H9 (cell line): ENCODE measurements at regions not wholly inside any gene's neighbourhood (a gene's known extent, or its start where the extent isn't known, plus 50 kb on each side); places are given as distances from the start of the nearest gene placed in this dataset.

Experiments used
- DNase-seq: peaks from one replicate; pipeline ENCODE4 v3.0.0-alpha.2; 2017
- H2AFZ ChIP-seq: one replicate; pipeline ENCODE4 v1.6.1; 2013; ENCODE audit warnings: mild to moderate bottlenecking, low read length, control low read depth, moderate library complexity
- H2AK5ac ChIP-seq: 2 replicates; pipeline ENCODE4 v1.6.1; 2013; ENCODE audit warnings: low read length, control low read depth, mixed read lengths; ENCODE audit not compliant: insufficient read length
- H2BK120ac ChIP-seq: one replicate; pipeline ENCODE4 v1.6.1; 2013; ENCODE audit warnings: low read depth, mild to moderate bottlenecking, low read length, control low read depth, inconsistent platforms; ENCODE audit not compliant: poor library complexity, severe bottlenecking
- H2BK12ac ChIP-seq: 2 replicates; pipeline ENCODE4 v1.6.1; 2013; ENCODE audit warnings: low read length, control low read depth, mixed read lengths, low read depth; ENCODE audit not compliant: insufficient read length
- H2BK15ac ChIP-seq: 2 replicates; pipeline ENCODE4 v1.6.1; 2013; ENCODE audit warnings: low read depth, low read length, control low read depth
- H2BK20ac ChIP-seq: one replicate; pipeline ENCODE4 v1.6.1; 2013; ENCODE audit warnings: low read depth, mild to moderate bottlenecking, low read length, control low read depth, inconsistent platforms; ENCODE audit not compliant: poor library complexity, severe bottlenecking
- H2BK5ac ChIP-seq: 2 replicates; pipeline ENCODE4 v1.6.1; 2013; ENCODE audit warnings: low read length, control low read depth, mixed read lengths; ENCODE audit not compliant: insufficient read length
- H3K14ac ChIP-seq: 2 replicates; pipeline ENCODE4 v1.6.1; 2013; ENCODE audit warnings: low read length, control low read depth; ENCODE audit not compliant: insufficient read depth
- H3K18ac ChIP-seq: 2 replicates; pipeline ENCODE4 v1.6.1; 2013; ENCODE audit warnings: low read depth, mild to moderate bottlenecking, mixed read lengths, low read length, control low read depth; ENCODE audit not compliant: insufficient read length
- H3K23ac ChIP-seq: 2 replicates; pipeline ENCODE4 v1.6.1; 2013; ENCODE audit warnings: low read length, control low read depth, mixed read lengths, low read depth; ENCODE audit not compliant: insufficient read length
- H3K23me2 ChIP-seq: 2 replicates; pipeline ENCODE4 v1.6.1; 2013; ENCODE audit warnings: low read depth, mild to moderate bottlenecking, mixed read lengths, low read length, control low read depth; ENCODE audit not compliant: insufficient read length, poor library complexity, severe bottlenecking
- H3K27ac ChIP-seq: 2 replicates; pipeline ENCODE4 v1.5.1; 2013; ENCODE audit warnings: low read length, control low read depth, mixed read lengths, low read depth; ENCODE audit not compliant: insufficient read length
- H3K27me3 ChIP-seq: 2 replicates; pipeline ENCODE4 v1.6.1; 2013; ENCODE audit warnings: low read length, control low read depth, inconsistent platforms; ENCODE audit not compliant: insufficient read depth
- H3K4ac ChIP-seq: 2 replicates; pipeline ENCODE4 v1.6.1; 2013; ENCODE audit warnings: low read depth, mild to moderate bottlenecking, control low read depth, inconsistent platforms, low read length, moderate library complexity
- H3K4me1 ChIP-seq: 2 replicates; pipeline ENCODE4 v1.6.1; 2013; ENCODE audit warnings: low read length, control low read depth, inconsistent platforms; ENCODE audit not compliant: insufficient read depth
- H3K4me2 ChIP-seq: 2 replicates; pipeline ENCODE4 v1.6.1; 2013; ENCODE audit warnings: low read length, control low read depth, mixed read lengths; ENCODE audit not compliant: insufficient read length, insufficient read depth
- H3K56ac ChIP-seq: 2 replicates; pipeline ENCODE4 v1.6.1; 2013; ENCODE audit warnings: low read depth, mild to moderate bottlenecking, mixed read lengths, low read length, control low read depth; ENCODE audit not compliant: insufficient read length
- H3K79me1 ChIP-seq: 2 replicates; pipeline ENCODE4 v1.6.1; 2013; ENCODE audit warnings: low read depth, mild to moderate bottlenecking, moderate library complexity, low read length, control low read depth, inconsistent platforms; ENCODE audit not compliant: insufficient read depth, poor library complexity, severe bottlenecking
- H3K79me2 ChIP-seq: 2 replicates; pipeline ENCODE4 v1.6.1; 2013; ENCODE audit warnings: low read length, control low read depth, inconsistent platforms; ENCODE audit not compliant: insufficient read depth
- H3K9ac ChIP-seq: 2 replicates; pipeline ENCODE4 v1.6.1; 2013; ENCODE audit warnings: low read length, control low read depth, mixed read lengths; ENCODE audit not compliant: insufficient read length; ENCODE audit errors: extremely low read depth
- H3K9me3 ChIP-seq: one replicate; pipeline ENCODE4 v1.6.1; 2013; ENCODE audit warnings: low read depth, low read length, inconsistent platforms; ENCODE audit not compliant: control insufficient read depth
- H3T11ph ChIP-seq: one replicate; pipeline ENCODE4 v1.6.1; 2013; ENCODE audit warnings: mild to moderate bottlenecking, low read length, control low read depth, inconsistent platforms
- H4K20me1 ChIP-seq: one replicate; pipeline ENCODE4 v1.6.1; 2013; ENCODE audit not compliant: control insufficient read depth, insufficient read length, insufficient read depth
- H4K5ac ChIP-seq: 2 replicates; pipeline ENCODE4 v1.6.1; 2013; ENCODE audit warnings: low read depth, mild to moderate bottlenecking, mixed read lengths, low read length, control low read depth; ENCODE audit not compliant: insufficient read length
- H4K8ac ChIP-seq: replicated peaks from 2 replicates; pipeline ENCODE4 v1.6.1; 2013; ENCODE audit warnings: low read length, control low read depth, mixed read lengths, low read depth; ENCODE audit not compliant: insufficient read length
- H4K91ac ChIP-seq: 2 replicates; pipeline ENCODE4 v1.6.1; 2013; ENCODE audit warnings: low read depth, mild to moderate bottlenecking, moderate library complexity, mixed read lengths, low read length, control low read depth; ENCODE audit not compliant: insufficient read length
- H3K27ac Mint-ChIP-seq, 3 experiments: 2 replicates in 2 of 3; 3 replicates in 1 of 3; pipeline ENCODE4 v1.8.0; 2020 to 2021; ENCODE audit warnings: mixed read lengths in 3 of 3, mild to moderate bottlenecking in 1 of 3, moderate library complexity in 1 of 3
- H3K27me3 Mint-ChIP-seq: 2 replicates; pipeline ENCODE4 v1.8.0; 2021; ENCODE audit warnings: low read depth, mild to moderate bottlenecking, moderate library complexity, mixed read lengths
- H3K36me3 Mint-ChIP-seq, 3 experiments: 2 replicates in 2 of 3; 3 replicates in 1 of 3; pipeline ENCODE4 v1.8.0; 2020 to 2021; ENCODE audit warnings: low read depth in 3 of 3, mixed read lengths in 3 of 3; ENCODE audit not compliant: insufficient read depth in 1 of 3
- H3K4me1 Mint-ChIP-seq, 2 experiments: 2 replicates each; pipeline ENCODE4 v1.8.0; 2020; ENCODE audit warnings: mixed read lengths in 2 of 2
- H3K4me3 Mint-ChIP-seq, 2 experiments: 2 replicates in 1 of 2; 3 replicates in 1 of 2; pipeline ENCODE4 v1.8.0; 2020 to 2021; ENCODE audit warnings: mild to moderate bottlenecking in 2 of 2, mixed read lengths in 2 of 2, moderate library complexity in 1 of 2
- H3K9me3 Mint-ChIP-seq, 2 experiments: 2 replicates in 1 of 2; 3 replicates in 1 of 2; pipeline ENCODE4 v1.8.0; 2020; ENCODE audit warnings: mild to moderate bottlenecking in 2 of 2, mixed read lengths in 2 of 2, moderate library complexity in 1 of 2
- WGBS: extraction: QIAGEN DNeasy Blood & Tissue Kit; methylation state at CpG from one replicate; pipeline ENCODE4 v1.1.7; 2013; ENCODE audit warnings: missing lambda C conversion rate, low lambda C conversion rate, mixed read lengths; ENCODE audit not compliant: insufficient read length; ENCODE audit errors: extremely low coverage; 5-methylcytosine and 5-hydroxymethylcytosine counted together
- TF ChIP-seq, protein P1 (sequence below): fragments of 200-600 bp; sonication (generic); conservative IDR thresholded peaks from 3 replicates; pipeline ENCODE4 v1.8.0; 2021; ENCODE audit warnings: antibody characterized with exemption, mild to moderate bottlenecking

DNA sequence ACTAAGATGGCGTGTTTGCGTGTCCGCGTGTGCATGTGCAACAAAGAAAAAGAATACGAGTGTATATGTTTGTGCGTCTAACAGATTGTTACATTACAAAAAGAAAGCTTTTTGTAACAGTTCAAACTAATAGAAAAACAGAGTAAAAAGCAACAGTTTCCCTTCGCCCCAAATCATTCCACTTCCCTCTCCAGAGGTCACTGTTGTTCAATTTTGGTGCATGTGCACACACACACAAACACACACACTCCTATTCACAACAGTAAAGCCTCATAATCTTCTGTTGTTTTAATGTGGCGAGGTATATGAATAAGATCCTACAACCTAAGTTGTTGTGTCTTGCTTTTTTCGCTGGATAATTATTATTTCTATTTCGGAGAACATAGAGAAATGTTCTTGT lies 357.3 kb upstream of the SLC8A1 start:
- no peak overlapping the region for H3K4me2 ChIP-seq
- WGBS: no CpG with 5 or more reads among the region's 10 CpGs
- H4K91ac ChIP-seq: no peak overlapping the region
- no peaks in the 10 kb centered on the region for H3K23me2 ChIP-seq
- no peaks in the 10 kb centered on the region for H3K79me1 ChIP-seq
- no peak overlapping the region for H2AK5ac ChIP-seq
- H3K18ac ChIP-seq: no peak overlapping the region
- TF ChIP-seq, protein P1, sequence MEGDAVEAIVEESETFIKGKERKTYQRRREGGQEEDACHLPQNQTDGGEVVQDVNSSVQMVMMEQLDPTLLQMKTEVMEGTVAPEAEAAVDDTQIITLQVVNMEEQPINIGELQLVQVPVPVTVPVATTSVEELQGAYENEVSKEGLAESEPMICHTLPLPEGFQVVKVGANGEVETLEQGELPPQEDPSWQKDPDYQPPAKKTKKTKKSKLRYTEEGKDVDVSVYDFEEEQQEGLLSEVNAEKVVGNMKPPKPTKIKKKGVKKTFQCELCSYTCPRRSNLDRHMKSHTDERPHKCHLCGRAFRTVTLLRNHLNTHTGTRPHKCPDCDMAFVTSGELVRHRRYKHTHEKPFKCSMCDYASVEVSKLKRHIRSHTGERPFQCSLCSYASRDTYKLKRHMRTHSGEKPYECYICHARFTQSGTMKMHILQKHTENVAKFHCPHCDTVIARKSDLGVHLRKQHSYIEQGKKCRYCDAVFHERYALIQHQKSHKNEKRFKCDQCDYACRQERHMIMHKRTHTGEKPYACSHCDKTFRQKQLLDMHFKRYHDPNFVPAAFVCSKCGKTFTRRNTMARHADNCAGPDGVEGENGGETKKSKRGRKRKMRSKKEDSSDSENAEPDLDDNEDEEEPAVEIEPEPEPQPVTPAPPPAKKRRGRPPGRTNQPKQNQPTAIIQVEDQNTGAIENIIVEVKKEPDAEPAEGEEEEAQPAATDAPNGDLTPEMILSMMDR: no peak; the same call in 2 of the 3 replicates
- DNase-seq: no peak
- Mint-ChIP-seq H3K27ac (no peak overlapping the region), H3K4me1 (peaks cover 3 to 4% of the 10 kb centered on the region in 2 experiments; a peak in 2 of 4 replicates), H3K4me3 (no peak overlapping the region), H3K9me3 (no peaks in the 10 kb centered on the region), H3K27me3 (no peaks in the 10 kb centered on the region), H3K36me3 (no peaks in the 10 kb centered on the region)
- H3K14ac ChIP-seq: no peak overlapping the region
- no peak overlapping the region for H4K8ac ChIP-seq
- H3K9me3 ChIP-seq: no peaks in the 10 kb centered on the region
- no peak overlapping the region for H2BK120ac ChIP-seq
- H3K27ac ChIP-seq: no peak overlapping the region
- H2BK5ac ChIP-seq: no peak overlapping the region
- H4K20me1 ChIP-seq: no peaks in the 10 kb centered on the region
- H2AFZ ChIP-seq: no peak overlapping the region
- H2BK15ac ChIP-seq: no peak overlapping the region
- no peak overlapping the region for H3T11ph ChIP-seq
- H3K27me3 ChIP-seq: no peaks in the 10 kb centered on the region
- H3K4ac ChIP-seq: no peak overlapping the region
- H2BK20ac ChIP-seq: no peak overlapping the region
- H3K9ac ChIP-seq: no peak overlapping the region
- H4K5ac ChIP-seq: no peak overlapping the region
- no peak overlapping the region for H3K23ac ChIP-seq
- H3K4me1 ChIP-seq: no peaks in the 10 kb centered on the region
- no peak overlapping the region for H3K56ac ChIP-seq
- no peak overlapping the region for H2BK12ac ChIP-seq
- H3K79me2 ChIP-seq: no peaks in the 10 kb centered on the region
